GM18870 (cell line): ENCODE measurements at regions not wholly inside any gene's neighbourhood (a gene's known extent, or its start where the extent isn't known, plus 50 kb on each side); places are given as distances from the start of the nearest gene placed in this dataset.

Experiments
- ATAC-seq: cut with Tn5 transposase; IDR thresholded peaks from one replicate; pipeline ENCODE4 v1.9.1; 2021; ENCODE audit warnings: moderate library complexity; ENCODE audit not compliant: unreplicated experiment

GRCh38 chr2:8159966-8160603 is 521.8 kb upstream of the ID2 start:
- no peak for ATAC-seq

GRCh38 chr2:8160959-8161358 is 520.9 kb upstream of the ID2 start:
- ATAC-seq = no peak

- no peak for ATAC-seq
Observed at GRCh38 chr2:8162552-8162951, 519.3 kb upstream of the ID2 start.

- ATAC-seq = no peak
Observed at GRCh38 chr2:8165550-8165949, 516.3 kb upstream of the ID2 start.

GRCh38 chr2:8168022-8168717 is 513.7 kb upstream of the ID2 start:
- no peak for ATAC-seq

GRCh38 chr2:8168876-8169424 is 512.9 kb upstream of the ID2 start:
- no peak for ATAC-seq

GRCh38 chr2:8169443-8169842 is 512.4 kb upstream of the ID2 start:
- ATAC-seq = no peak

GRCh38 chr2:8170552-8171327 is 511.1 kb upstream of the ID2 start:
- ATAC-seq = no peak

- ATAC-seq = no peak
Observed at GRCh38 chr2:8171608-8172007, 510.2 kb upstream of the ID2 start.

GRCh38 chr2:8172661-8173060 is 509.2 kb upstream of the ID2 start:
- ATAC-seq = no peak

- no peak for ATAC-seq
Observed at GRCh38 chr2:8174641-8175257, 507.1 kb upstream of the ID2 start.

GRCh38 chr2:8176887-8177286 is 505.0 kb upstream of the ID2 start:
- no peak for ATAC-seq

- no peak for ATAC-seq
Observed at GRCh38 chr2:8177566-8177965, 504.3 kb upstream of the ID2 start.

- no peak for ATAC-seq
Observed at GRCh38 chr2:8178911-8179310, 502.9 kb upstream of the ID2 start.

- ATAC-seq = no peak
Observed at GRCh38 chr2:8189316-8189715, 492.5 kb upstream of the ID2 start.

- ATAC-seq = no peak
Observed at GRCh38 chr2:8190279-8190678, 491.6 kb upstream of the ID2 start.

GRCh38 chr2:8191427-8191826 is 490.4 kb upstream of the ID2 start:
- no peak for ATAC-seq

- no peak for ATAC-seq
Observed at GRCh38 chr2:8193146-8193545, 488.7 kb upstream of the ID2 start.

GRCh38 chr2:8193686-8194615 is 487.9 kb upstream of the ID2 start:
- no peak for ATAC-seq

- no peak for ATAC-seq
Observed at GRCh38 chr2:8195784-8196183, 486.1 kb upstream of the ID2 start.
